ENCODE measurements at regions not wholly inside any gene's neighbourhood (a gene's known extent, or its start where the extent isn't known, plus 50 kb on each side); places are given as distances from the start of the nearest gene placed in this dataset.

GRCh38 chr5:28254846-28255245 lies 1216.5 kb upstream of the CDH9 start:
- TF ChIP-seq, protein P1, sequence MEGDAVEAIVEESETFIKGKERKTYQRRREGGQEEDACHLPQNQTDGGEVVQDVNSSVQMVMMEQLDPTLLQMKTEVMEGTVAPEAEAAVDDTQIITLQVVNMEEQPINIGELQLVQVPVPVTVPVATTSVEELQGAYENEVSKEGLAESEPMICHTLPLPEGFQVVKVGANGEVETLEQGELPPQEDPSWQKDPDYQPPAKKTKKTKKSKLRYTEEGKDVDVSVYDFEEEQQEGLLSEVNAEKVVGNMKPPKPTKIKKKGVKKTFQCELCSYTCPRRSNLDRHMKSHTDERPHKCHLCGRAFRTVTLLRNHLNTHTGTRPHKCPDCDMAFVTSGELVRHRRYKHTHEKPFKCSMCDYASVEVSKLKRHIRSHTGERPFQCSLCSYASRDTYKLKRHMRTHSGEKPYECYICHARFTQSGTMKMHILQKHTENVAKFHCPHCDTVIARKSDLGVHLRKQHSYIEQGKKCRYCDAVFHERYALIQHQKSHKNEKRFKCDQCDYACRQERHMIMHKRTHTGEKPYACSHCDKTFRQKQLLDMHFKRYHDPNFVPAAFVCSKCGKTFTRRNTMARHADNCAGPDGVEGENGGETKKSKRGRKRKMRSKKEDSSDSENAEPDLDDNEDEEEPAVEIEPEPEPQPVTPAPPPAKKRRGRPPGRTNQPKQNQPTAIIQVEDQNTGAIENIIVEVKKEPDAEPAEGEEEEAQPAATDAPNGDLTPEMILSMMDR (IDR thresholded peaks at IDR 0.05) = no peak
- no peak for TF ChIP-seq POLR2A (IDR thresholded peaks at IDR 0.05)

All from testis (tissue), 2 donors.